Skeletal muscle cell (primary cell): ENCODE measurements at regions not wholly inside any gene's neighbourhood (a gene's known extent, or its start where the extent isn't known, plus 50 kb on each side); places are given as distances from the start of the nearest gene placed in this dataset.
A peak's percentile ranks its signal among the peaks of the same experiment; 100 is the strongest.
"Not testable (repeated sequence)": the region's sequence is repeated elsewhere in the genome, so short reads cannot be mapped to it uniquely, and the experiment has no call there.

Experiments
- DNase-seq: peaks from one replicate; pipeline ENCODE4 v3.0.0-alpha.2; 2010; ENCODE audit warnings: low read depth
- H3K4me3 ChIP-seq: 2 replicates; pipeline ENCODE4 v1.5.1; 2011; ENCODE audit warnings: low read depth, mild to moderate bottlenecking, control low read depth, low read length, moderate library complexity

GRCh38 chr13:111011899-111012298 is 97.0 kb upstream of the ANKRD10 start:
- no peak overlapping the region for H3K4me3 ChIP-seq
- no peak for DNase-seq

- H3K4me3 ChIP-seq, result no peak overlapping the region
- no peak for DNase-seq
Observed at GRCh38 chr13:111008351-111008750, 93.5 kb upstream of the ANKRD10 start.

- DNase-seq, result no peak
- H3K4me3 ChIP-seq, result no peak overlapping the region
Observed at GRCh38 chr13:111007209-111007608, 92.3 kb upstream of the ANKRD10 start.

DNA sequence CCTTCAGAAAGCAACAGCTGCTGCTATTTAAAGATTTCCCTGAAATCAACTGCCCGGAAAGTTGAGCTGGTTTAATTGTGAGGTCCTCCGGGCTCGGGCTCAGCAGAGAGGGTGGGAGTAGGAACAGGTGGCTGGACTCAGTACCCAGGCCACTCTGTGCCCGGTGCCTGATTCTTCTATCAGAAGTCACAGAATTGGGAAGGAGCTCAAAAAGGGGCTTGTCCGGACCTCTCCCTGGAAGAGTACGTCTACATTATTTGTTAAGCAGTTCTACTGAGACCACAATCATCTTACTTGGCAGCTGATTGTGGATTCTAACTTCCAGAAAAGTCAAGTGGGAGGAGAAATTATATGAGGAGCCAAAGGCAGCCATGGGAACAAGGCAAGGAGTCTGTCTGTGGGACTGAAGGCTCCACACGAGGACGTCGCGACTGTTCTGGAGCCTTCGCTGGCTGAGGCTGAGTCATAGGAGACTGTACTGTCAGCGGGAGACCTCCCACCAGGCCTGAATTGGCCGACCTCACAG is 91.7 kb upstream of the ANKRD10 start:
- no peak overlapping the region for H3K4me3 ChIP-seq
- DNase-seq, result peak; percentile 89

DNA sequence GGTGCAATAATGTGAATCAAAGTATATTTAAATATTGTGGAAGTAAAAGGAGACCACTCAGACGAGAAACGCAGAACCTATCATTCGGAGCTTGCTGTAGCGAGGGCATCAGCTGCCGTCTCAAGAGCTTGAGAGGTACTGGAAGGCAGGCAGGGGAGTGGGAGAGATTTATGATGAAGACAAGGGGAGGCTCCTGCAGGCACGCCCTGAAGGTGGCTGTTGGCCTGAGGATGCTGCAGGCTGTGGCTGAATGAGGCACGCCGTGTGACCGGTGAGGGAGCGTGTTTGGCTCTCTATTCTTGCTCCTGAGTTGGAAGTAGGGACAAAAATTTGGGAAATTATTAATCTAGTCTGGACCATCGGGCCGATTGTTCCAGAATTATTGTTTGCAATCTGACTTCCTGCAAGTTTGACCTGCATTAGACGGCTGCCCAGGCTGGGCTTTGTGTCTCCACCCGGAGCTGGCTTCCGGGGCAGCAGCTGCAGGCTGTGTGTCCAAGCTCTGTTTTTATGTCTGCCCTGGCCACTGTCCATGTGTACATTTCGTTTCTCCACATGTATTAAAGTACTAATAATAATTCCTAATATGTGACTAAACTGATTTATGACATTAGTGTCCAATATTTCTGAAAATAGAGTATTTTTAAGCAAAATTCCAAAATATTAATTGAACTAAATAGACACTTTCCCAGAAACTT is 91.1 kb upstream of the ANKRD10 start:
- no peak overlapping the region for H3K4me3 ChIP-seq
- peak; percentile 25 for DNase-seq

- no peak overlapping the region for H3K4me3 ChIP-seq
- peak; percentile 47 for DNase-seq
Observed at GRCh38 chr13:111005364-111005763, 90.5 kb upstream of the ANKRD10 start.

DNA sequence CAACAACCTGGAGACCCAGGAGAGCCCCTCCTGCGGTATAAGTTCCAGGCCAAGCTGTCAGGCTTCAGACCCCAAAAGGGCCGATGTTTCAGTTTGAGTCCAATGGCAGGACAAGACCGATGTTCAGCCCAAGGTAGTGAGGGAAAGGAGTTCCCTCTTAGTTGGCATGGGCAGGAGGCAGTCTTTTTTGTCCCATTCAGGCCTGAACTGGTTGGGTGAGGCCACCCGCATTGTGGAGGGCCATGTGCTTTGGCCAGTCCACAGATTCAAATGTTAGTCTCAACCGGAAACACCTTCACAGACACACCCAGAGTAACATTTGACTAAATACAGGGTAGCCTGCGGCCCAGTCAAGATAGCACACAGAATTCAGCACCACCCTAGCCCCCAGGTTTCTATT is 89.6 kb upstream of the ANKRD10 start:
- no peak overlapping the region for H3K4me3 ChIP-seq
- DNase-seq, result no peak

DNA sequence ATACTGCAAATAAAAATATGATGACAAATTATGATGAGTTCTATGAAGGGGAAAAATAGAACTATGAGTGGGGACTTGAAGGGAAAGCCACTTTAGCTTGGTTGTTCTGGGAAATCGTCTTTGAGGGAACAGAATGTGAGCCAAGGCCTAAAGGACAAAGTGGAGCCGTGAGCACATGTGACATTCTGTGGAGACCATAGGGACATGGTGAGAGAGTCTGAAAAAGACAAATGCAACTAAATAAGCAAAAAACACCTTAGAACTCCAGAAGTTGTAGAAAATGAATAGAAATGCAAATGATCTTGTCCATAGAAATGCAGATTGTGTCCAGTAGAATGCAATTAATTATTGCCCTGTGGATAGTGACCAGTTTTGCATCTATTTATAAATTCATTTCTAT is 86.8 kb upstream of the ANKRD10 start:
- H3K4me3 ChIP-seq, result no peak overlapping the region
- no peak for DNase-seq

GRCh38 chr13:110993788-110994187 is 78.9 kb upstream of the ANKRD10 start:
- H3K4me3 ChIP-seq, result no peak overlapping the region
- DNase-seq, result no peak

DNA sequence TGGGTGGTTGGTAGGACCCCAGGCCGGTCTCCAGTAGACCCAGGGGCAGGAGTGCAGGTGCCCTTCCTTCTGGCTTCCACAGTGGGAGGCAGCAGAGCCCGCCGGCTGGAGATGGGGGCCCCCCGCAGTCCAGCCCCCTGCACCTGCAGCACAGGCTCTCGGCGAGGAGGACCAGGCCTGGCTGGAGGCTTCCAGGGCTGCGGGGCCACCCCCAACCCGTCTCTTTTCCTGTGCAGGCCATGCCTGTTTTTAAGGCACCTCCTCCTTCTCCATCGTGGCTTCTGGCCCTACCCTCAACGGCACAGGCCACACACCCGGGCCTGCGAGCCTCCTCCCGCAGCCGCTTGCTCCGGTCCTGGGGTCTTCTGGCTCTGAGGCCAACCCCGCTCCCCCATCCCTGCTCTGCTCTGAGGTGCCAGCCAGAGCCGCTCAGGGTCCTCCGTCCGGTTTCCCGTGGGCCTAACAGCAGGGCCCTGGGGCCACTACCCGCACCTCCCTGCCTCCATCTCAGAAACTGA is 77.2 kb upstream of the ANKRD10 start:
- no peak for DNase-seq
- H3K4me3 ChIP-seq, result no peak overlapping the region

GRCh38 chr13:110989331-110989730 is 74.5 kb upstream of the ANKRD10 start:
- no peak overlapping the region for H3K4me3 ChIP-seq
- DNase-seq, result peak; percentile 50

DNA sequence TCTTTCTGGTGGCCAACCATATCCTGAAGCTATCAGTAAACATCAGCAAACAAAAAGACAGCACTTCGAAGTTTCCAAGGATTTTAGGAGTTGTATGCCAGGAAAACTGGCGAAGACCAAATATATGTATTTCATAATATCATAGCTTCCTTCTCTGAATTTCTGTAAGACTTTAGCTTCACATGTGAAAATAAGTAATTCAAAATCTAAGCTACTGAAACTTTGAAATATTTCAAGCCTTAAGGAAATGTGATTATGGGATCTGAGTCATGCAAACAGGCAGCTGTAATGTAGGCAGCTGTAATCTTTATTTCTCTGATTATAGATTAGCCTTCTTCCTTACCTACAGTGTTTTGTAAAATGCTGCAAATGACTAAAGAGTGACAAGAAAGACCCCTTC is 70.7 kb upstream of the ANKRD10 start:
- no peak overlapping the region for H3K4me3 ChIP-seq
- no peak for DNase-seq

DNA sequence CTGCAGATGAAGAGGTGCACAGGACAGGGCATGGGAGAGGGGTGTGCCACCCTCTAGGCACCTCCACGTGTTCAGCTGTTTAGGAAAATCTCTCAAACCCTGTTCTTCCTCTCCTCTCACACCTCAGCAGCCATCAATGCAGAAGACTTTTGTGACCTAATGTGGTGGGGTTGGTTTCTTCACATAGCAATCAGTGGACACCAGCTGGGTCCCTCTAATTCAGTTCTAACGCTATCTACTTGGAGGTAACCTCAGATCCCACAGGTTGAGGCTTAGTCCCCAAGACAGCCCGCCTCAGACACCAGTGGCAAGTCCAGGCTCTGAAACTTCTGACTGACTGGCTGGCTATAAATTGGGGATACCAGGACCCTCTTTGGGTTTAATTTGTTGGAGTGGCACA is 69.9 kb upstream of the ANKRD10 start:
- DNase-seq, result no peak
- H3K4me3 ChIP-seq, result no peak overlapping the region

GRCh38 chr13:110984381-110984780 is 69.5 kb upstream of the ANKRD10 start:
- DNase-seq, result no peak
- H3K4me3 ChIP-seq, result no peak overlapping the region

GRCh38 chr13:110983241-110983640 is 68.4 kb upstream of the ANKRD10 start:
- H3K4me3 ChIP-seq, result no peak overlapping the region
- no peak for DNase-seq

- H3K4me3 ChIP-seq, result no peak overlapping the region
- no peak for DNase-seq
Observed at GRCh38 chr13:110981379-110981778, 66.5 kb upstream of the ANKRD10 start.

DNA sequence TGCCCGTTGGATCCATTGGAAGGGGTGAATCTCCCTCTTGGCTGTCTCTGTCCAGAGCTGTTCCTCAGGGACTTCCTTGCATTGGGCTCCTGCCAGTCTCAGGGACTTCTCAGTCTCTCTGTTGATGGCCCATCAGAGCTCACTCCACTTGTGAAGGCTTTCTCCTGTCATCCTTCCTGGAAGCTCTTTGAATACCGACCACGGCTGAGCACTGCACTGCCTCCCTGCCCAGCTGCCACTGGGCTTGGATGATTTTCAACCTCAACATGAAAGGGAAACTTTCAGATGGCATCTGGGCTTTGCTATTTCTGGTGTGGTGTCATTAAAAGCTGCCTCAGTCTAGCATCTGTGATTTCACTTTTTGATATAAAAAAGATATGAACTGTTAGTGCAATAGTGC is 66.1 kb upstream of the ANKRD10 start:
- no peak for DNase-seq
- no peak overlapping the region for H3K4me3 ChIP-seq

GRCh38 chr13:110979149-110979548 is 64.3 kb upstream of the ANKRD10 start:
- H3K4me3 ChIP-seq, DNase-seq: not testable (repeated sequence)

DNA sequence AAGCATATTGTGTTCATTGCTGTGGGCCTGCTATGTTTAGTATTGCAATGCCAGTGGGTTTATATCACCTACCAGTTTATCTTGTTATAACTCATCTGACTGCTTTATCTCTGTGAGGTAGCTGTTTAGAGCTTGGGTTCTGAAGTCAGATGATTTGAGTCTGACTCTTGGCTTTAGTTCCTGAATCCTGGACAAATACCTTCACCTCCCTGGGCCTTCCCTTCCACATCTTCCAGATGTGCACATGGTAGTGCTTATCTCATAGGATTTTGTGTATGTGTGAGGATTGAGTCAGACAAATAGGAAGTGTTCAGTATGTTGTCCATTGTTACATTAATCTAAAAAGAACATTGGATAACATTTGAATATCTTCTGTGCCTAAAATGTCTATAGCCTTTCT is 63.5 kb upstream of the ANKRD10 start:
- H3K4me3 ChIP-seq, result no peak overlapping the region
- no peak for DNase-seq

DNA sequence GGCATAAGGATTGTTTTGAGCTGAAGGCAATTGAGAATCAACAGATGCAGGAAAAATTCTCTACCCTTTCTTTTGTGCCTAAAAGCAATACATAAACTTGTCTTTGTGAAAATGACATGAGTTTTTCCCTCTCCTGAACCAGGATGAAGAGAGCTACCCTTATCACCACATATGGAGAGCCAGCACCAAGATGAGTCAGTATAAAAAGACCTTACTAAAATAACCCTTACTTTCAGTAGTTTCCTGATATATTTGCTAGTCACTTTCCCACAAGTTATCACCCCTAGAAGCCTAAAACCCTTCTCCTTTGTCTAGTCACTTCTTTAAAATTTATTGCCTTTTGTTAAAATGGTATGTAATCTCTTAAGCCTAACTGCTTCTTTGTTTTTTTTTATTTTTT is 61.9 kb upstream of the ANKRD10 start:
- no peak for DNase-seq
- no peak overlapping the region for H3K4me3 ChIP-seq

DNA sequence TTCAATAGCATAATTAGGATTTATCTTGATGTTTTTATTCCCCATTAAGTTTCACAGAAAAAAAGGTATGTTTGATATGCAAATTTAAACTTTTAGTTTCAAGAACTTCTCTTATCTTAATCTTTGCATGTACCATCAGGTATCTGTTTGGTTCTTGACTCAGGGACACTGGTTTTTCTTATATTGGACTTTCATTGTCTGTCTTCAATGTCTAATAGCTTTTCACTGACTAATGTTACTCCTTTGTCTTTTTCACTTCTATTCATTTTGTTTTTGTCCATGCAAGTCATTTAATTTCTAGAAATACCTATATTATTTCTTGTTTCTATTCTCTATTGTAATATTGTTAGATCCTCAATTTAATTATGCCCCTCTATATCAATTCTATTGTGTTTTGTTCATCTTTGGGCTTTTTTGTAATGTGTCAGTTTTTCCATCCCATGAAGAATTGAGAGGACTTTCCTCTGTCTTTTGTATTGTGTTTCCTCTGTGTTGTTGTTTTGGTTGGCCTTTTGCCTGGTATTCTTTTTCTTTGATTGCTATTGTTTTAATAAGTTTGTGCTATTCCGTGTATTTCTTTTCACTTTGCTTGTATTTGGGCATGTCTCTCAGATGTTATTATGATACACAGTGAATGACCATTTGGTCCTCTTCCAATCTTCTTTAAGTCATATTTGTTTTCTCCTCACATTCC is 58.3 kb upstream of the ANKRD10 start:
- DNase-seq, result no peak
- H3K4me3 ChIP-seq, result no peak overlapping the region
